GM12873 (cell line): ENCODE measurements at regions not wholly inside any gene's neighbourhood (a gene's known extent, or its start where the extent isn't known, plus 50 kb on each side); places are given as distances from the start of the nearest gene placed in this dataset.

ENCODE experiments used
- CTCF ChIP-seq: IDR thresholded peaks from 2 replicates; pipeline ENCODE4 v1.5.1; 2012; ENCODE audit warnings: low read depth, mild to moderate bottlenecking, moderate library complexity, low read length, control low read depth; ENCODE audit not compliant: insufficient read depth; ENCODE audit errors: missing control alignments

DNA sequence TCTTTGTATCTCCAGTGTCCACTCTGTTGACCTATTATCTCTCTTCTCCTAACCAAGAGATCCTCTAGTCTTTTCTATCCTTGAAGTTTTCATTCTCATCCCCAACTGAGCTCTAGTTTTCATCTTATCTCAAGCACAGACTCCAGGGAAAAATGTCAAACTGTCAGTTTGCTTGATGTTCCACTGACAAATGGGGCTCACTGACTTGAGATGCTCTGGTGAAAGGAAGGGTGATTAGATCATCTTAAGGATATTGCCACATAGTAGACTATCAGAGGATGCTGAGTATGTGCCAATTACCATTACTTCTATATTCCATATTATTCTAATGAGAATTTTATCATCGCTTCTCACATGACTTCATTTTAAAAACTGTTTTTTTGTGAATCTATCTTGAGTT is 2008.2 kb downstream of the ARAP2 start:
- TF ChIP-seq CTCF = no peak

GRCh38 chr4:34245276-34245675 is 1999.0 kb downstream of the ARAP2 start:
- no peak for TF ChIP-seq CTCF

GRCh38 chr4:34250562-34250961 is 1993.8 kb downstream of the ARAP2 start:
- no peak for TF ChIP-seq CTCF

DNA sequence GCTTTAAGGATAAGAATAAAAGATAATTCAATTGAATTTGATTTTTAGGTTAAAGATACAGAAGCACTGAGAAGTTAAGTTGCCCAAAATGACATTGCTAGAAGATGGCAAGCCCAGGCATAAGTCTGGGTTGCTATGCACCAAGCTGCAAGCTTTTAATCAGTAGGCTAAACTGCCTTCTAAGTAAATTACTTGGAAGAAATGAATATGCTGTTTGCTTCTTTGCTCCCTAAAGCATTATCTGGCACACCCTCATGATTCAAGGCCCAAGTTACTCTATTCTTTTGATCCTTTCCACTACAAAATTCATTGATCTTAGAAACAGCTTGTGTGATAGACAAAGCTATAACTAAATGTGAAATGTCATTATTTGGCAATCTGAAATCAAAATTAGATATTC is 1991.1 kb downstream of the ARAP2 start:
- TF ChIP-seq CTCF = no peak

- TF ChIP-seq CTCF = no peak
Measured at GRCh38 chr4:34258176-34258575, 1986.1 kb downstream of the ARAP2 start.

GRCh38 chr4:34261799-34262314 is 1982.5 kb downstream of the ARAP2 start:
- no peak for TF ChIP-seq CTCF

DNA sequence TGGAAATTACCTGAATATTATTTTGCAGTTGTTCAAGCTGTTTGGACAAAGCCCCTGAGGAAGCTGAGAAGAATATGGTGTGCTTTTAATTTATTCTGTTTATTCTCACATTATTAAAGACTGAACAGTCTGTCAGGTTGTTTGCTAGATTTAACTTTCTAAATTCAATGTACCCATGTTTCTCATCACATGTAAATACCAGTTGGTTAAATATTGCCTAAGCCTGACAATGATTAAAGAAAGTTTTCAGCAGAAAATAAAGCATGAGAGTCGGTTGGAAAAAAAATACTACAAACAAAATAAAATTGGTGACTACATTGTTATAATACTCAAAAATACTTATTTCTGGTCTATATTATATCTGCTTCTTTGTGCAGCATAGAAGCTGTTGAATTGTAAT is 1974.7 kb downstream of the ARAP2 start:
- TF ChIP-seq CTCF = no peak
